GM06990 (cell line): ENCODE measurements at regions not wholly inside any gene's neighbourhood (a gene's known extent, or its start where the extent isn't known, plus 50 kb on each side); places are given as distances from the start of the nearest gene placed in this dataset.
A peak's percentile ranks its signal among the peaks of the same experiment; 100 is the strongest.

Source experiments
- DNase-seq: peaks from one replicate; pipeline ENCODE4 v3.0.0-alpha.2; 2011; ENCODE audit not compliant: insufficient read length; ENCODE audit errors: extremely low read depth
- H3K27me3 ChIP-seq: replicated peaks from 2 replicates; pipeline ENCODE4 v1.6.0; 2011; ENCODE audit warnings: low read length; ENCODE audit not compliant: control insufficient read depth, insufficient read depth
- H3K36me3 ChIP-seq: 2 replicates; pipeline ENCODE4 v1.5.1; 2011; ENCODE audit warnings: low read length; ENCODE audit not compliant: control insufficient read depth, insufficient read depth
- H3K4me3 ChIP-seq: replicated peaks from 2 replicates; pipeline ENCODE4 v1.5.1; 2011; ENCODE audit warnings: low read depth, mild to moderate bottlenecking, control low read depth, low read length
- CTCF ChIP-seq: IDR thresholded peaks from 2 replicates; pipeline ENCODE4 v1.5.1; 2011; ENCODE audit warnings: low read length, control low read depth, mild to moderate bottlenecking, inconsistent platforms; ENCODE audit not compliant: insufficient read depth, poor library complexity, severe bottlenecking

GRCh38 chr12:124497039-124497438 lies 70.4 kb downstream of the NCOR2 start:
- H3K36me3 ChIP-seq, result peaks cover 12% of the 10 kb centered on the region
- no peaks in the 10 kb centered on the region for H3K27me3 ChIP-seq
- DNase-seq, result no peak
- no peak overlapping the region for H3K4me3 ChIP-seq
- TF ChIP-seq CTCF, result no peak

GRCh38 chr12:124496584-124496983 lies 70.8 kb downstream of the NCOR2 start:
- DNase-seq, result no peak
- Histone ChIP-seq H3K36me3 (peaks cover 15% of the 10 kb centered on the region), H3K4me3 (no peak overlapping the region), H3K27me3 (no peaks in the 10 kb centered on the region)
- TF ChIP-seq CTCF, result no peak

GRCh38 chr12:124495194-124495983 lies 72.0 kb downstream of the NCOR2 start:
- H3K36me3 ChIP-seq, result peaks cover 18% of the 10 kb centered on the region; the same call in 1 of the 2 replicates
- H3K4me3 ChIP-seq, result no peak overlapping the region
- no peak for TF ChIP-seq CTCF
- DNase-seq, result no peak
- H3K27me3 ChIP-seq, result no peaks in the 10 kb centered on the region

- H3K4me3 ChIP-seq, result no peak overlapping the region
- H3K27me3 ChIP-seq, result no peaks in the 10 kb centered on the region
- TF ChIP-seq CTCF, result no peak
- peaks cover 18% of the 10 kb centered on the region; the same call in 1 of the 2 replicates for H3K36me3 ChIP-seq
- DNase-seq, result no peak
Observed at GRCh38 chr12:124494751-124495129, 72.7 kb downstream of the NCOR2 start.

- Histone ChIP-seq H3K4me3 (no peak overlapping the region), H3K36me3 (peaks cover 21% of the 10 kb centered on the region; the same call in 1 of the 2 replicates), H3K27me3 (no peaks in the 10 kb centered on the region)
- peak; percentile 85 for DNase-seq
- TF ChIP-seq CTCF, result no peak
Observed at GRCh38 chr12:124493809-124494750, 73.3 kb downstream of the NCOR2 start.
